SK-N-SH (cell line): ENCODE measurements at regions not wholly inside any gene's neighbourhood (a gene's known extent, or its start where the extent isn't known, plus 50 kb on each side); places are given as distances from the start of the nearest gene placed in this dataset.

ENCODE experiments used
- CTCF ChIA-PET: fragments of 300-600, 350-600 bp; formaldehyde crosslinking; extraction: SDS; loops from one replicate; lab custom pipeline; 2021; lab: Yijun Ruan, JAX
- POLR2A ChIA-PET: fragments of 350-600 bp; sonication (Branson Sonifier 250); formaldehyde crosslinking; extraction: SDS; loops from one replicate; lab custom pipeline; 2020; ENCODE audit warnings: antibody characterized with exemption, inconsistent platforms; lab: Yijun Ruan, JAX
- DNase-seq: peaks from one replicate; pipeline ENCODE4 v3.0.0; 2012
- H2AFZ ChIP-seq: fragments of 200-600 bp; sonication (generic); 2 replicates; pipeline ENCODE4 v1.8.1; 2016; ENCODE audit warnings: antibody characterized with exemption, mild to moderate bottlenecking, low read depth
- H3F3A ChIP-seq: fragments of 200-600 bp; sonication (generic); replicated peaks from 2 replicates; pipeline ENCODE3; 2016; ENCODE audit warnings: antibody characterized with exemption, mild to moderate bottlenecking; ENCODE audit not compliant: insufficient read depth
- H3K27ac ChIP-seq, 2 experiments: fragments of 200-500 bp in 1 of 2; fragments of 200-600 bp in 1 of 2; sonication (Bioruptor generic) in 1 of 2; sonication (generic), shearing (Covaris generic) in 1 of 2; 2 replicates each; pipeline versions ENCODE4 v1.5.1 to v1.6.1; 2014 to 2016; ENCODE audit warnings: low read depth in 2 of 2, inconsistent platforms in 1 of 2, low read length in 1 of 2, mild to moderate bottlenecking in 1 of 2, mixed read lengths in 1 of 2
- H3K27me3 ChIP-seq: fragments of 200-600 bp; sonication (generic), shearing (Covaris generic); 2 replicates; pipeline ENCODE4 v1.6.1; 2016; ENCODE audit warnings: mixed run types; ENCODE audit not compliant: insufficient read depth
- H3K36me3 ChIP-seq, 2 experiments: fragments of 200-500 bp in 1 of 2; fragments of 200-600 bp in 1 of 2; sonication (Bioruptor generic) in 1 of 2; sonication (generic) in 1 of 2; replicated peaks in 1 of 2; 2 replicates each; pipeline versions ENCODE3 to v1.5.1; 2014 to 2016; ENCODE audit warnings: low read length in 1 of 2, mild to moderate bottlenecking in 1 of 2; ENCODE audit not compliant: insufficient read depth in 2 of 2, control insufficient read depth in 1 of 2
- H3K4me1 ChIP-seq, 2 experiments: fragments of 200-500 bp in 1 of 2; fragments of 200-600 bp in 1 of 2; sonication (Bioruptor generic) in 1 of 2; sonication (generic), shearing (Covaris generic) in 1 of 2; 2 replicates each; pipeline versions ENCODE4 v1.5.1 to v1.6.1; 2014 to 2016; ENCODE audit warnings: low read depth in 1 of 2, low read length in 1 of 2, mixed run types in 1 of 2; ENCODE audit not compliant: insufficient read depth in 2 of 2, control insufficient read depth in 1 of 2
- H3K4me2 ChIP-seq: fragments of 200-600 bp; sonication (generic), shearing (Covaris generic); 2 replicates; pipeline ENCODE4 v1.6.1; 2017; ENCODE audit warnings: mixed run types
- H3K4me3 ChIP-seq, 2 experiments: fragments of 200-500 bp in 1 of 2; fragments of 200-600 bp in 1 of 2; sonication (Bioruptor generic) in 1 of 2; sonication (generic), shearing (Covaris generic) in 1 of 2; 2 replicates each; pipeline versions ENCODE4 v1.5.1 to v1.8.1; 2014 to 2016; ENCODE audit warnings: low read depth in 2 of 2, inconsistent platforms in 1 of 2, low read length in 1 of 2, mild to moderate bottlenecking in 1 of 2, mixed read lengths in 1 of 2, moderate library complexity in 1 of 2
- H3K79me2 ChIP-seq: fragments of 200-600 bp; sonication (generic); 2 replicates; pipeline ENCODE4 v1.8.1; 2017; ENCODE audit warnings: mild to moderate bottlenecking; ENCODE audit not compliant: insufficient read depth
- H3K9ac ChIP-seq: fragments of 200-600 bp; sonication (generic); 2 replicates; pipeline ENCODE4 v1.6.1; 2017; ENCODE audit warnings: mixed run types
- H3K9me2 ChIP-seq: fragments of 200-600 bp; sonication (generic); 2 replicates; pipeline ENCODE4 v1.6.1; 2017; ENCODE audit warnings: mixed run types
- H3K9me3 ChIP-seq: fragments of 200-600 bp; sonication (generic); 2 replicates; pipeline ENCODE4 v1.6.1; 2017; ENCODE audit warnings: mixed run types, mild to moderate bottlenecking, moderate library complexity
- H4K20me1 ChIP-seq: fragments of 200-600 bp; sonication (generic); 2 replicates; pipeline ENCODE4 v1.6.1; 2017; ENCODE audit warnings: mild to moderate bottlenecking, mixed run types; ENCODE audit not compliant: insufficient read depth
- CHD2 ChIP-seq: fragments of 150-350 bp; IDR thresholded peaks from 2 replicates; pipeline ENCODE4 v1.6.1; 2018; ENCODE audit warnings: low read length; ENCODE audit not compliant: partially characterized antibody
- EP300 ChIP-seq, 2 experiments: IDR thresholded peaks; 2 replicates each; pipeline versions ENCODE4 v1.4.0 to v1.6.1; 2012; ENCODE audit warnings: borderline replicate concordance in 1 of 2, low read depth in 1 of 2, low read length in 1 of 2
- FOSL2 ChIP-seq: IDR thresholded peaks from 2 replicates; pipeline ENCODE4 v1.4.0; 2012; ENCODE audit warnings: low read depth, mild to moderate bottlenecking, moderate library complexity, borderline replicate concordance
- FOXJ3 ChIP-seq: sonication (generic); formaldehyde crosslinking; IDR thresholded peaks from 2 replicates; pipeline ENCODE4 v1.5.1; 2020; ENCODE audit warnings: mild to moderate bottlenecking, missing genetic modification reagents
- FOXM1 ChIP-seq: IDR thresholded peaks from 2 replicates; pipeline ENCODE4 v1.4.0; 2012; ENCODE audit warnings: low read depth, mild to moderate bottlenecking
- GABPA ChIP-seq: IDR thresholded peaks from 2 replicates; pipeline ENCODE4 v1.4.0; 2012; ENCODE audit warnings: low read depth, mild to moderate bottlenecking
- JUND ChIP-seq: IDR thresholded peaks from 2 replicates; pipeline ENCODE4 v1.4.0; 2012
- NRF1 ChIP-seq: IDR thresholded peaks from 2 replicates; pipeline ENCODE4 v1.6.1; 2012; ENCODE audit warnings: low read depth, mild to moderate bottlenecking, low read length
- POLR2AphosphoS5 ChIP-seq: IDR thresholded peaks from 2 replicates; pipeline ENCODE4 v1.6.1; 2012; ENCODE audit warnings: low read depth, low read length
- SMC3 ChIP-seq: IDR thresholded peaks from 2 replicates; pipeline ENCODE4 v1.6.1; 2012; ENCODE audit warnings: low read depth, low read length, improper control_type of control experiment
- TCF12 ChIP-seq: IDR thresholded peaks from 2 replicates; pipeline ENCODE4 v1.4.0; 2012
- TEAD4 ChIP-seq: IDR thresholded peaks from 2 replicates; pipeline ENCODE4 v1.4.0; 2012; ENCODE audit warnings: mild to moderate bottlenecking, borderline replicate concordance; ENCODE audit not compliant: insufficient read depth
- WGBS: methylation state at CpG from one replicate; pipeline ENCODE4 v1.1.6; 2017; ENCODE audit warnings: low lambda C conversion rate; 5-methylcytosine and 5-hydroxymethylcytosine counted together
- TF ChIP-seq, protein P1 (sequence below): fragments of 200-600 bp; sonication (generic); IDR thresholded peaks from 2 replicates; pipeline ENCODE4 v1.6.1; 2017; ENCODE audit warnings: antibody characterized with exemption, mild to moderate bottlenecking, moderate library complexity
- TF ChIP-seq, protein P2 (sequence below): fragments of 150-350 bp; IDR thresholded peaks from 2 replicates; pipeline ENCODE4 v1.6.1; 2017; ENCODE audit warnings: antibody characterized with exemption, low read length, low read depth, borderline replicate concordance
- TF ChIP-seq, protein P3 (sequence below): IDR thresholded peaks from 2 replicates; pipeline ENCODE4 v1.4.0; 2012; ENCODE audit warnings: low read depth
- TF ChIP-seq, protein P4 (sequence below): IDR thresholded peaks from 2 replicates; pipeline ENCODE4 v1.4.0; 2012; ENCODE audit warnings: low read depth, borderline replicate concordance
- TF ChIP-seq, protein P5 (sequence below): IDR thresholded peaks from 2 replicates; pipeline ENCODE4; 2012
- TF ChIP-seq, protein P6 (sequence below): IDR thresholded peaks from 2 replicates; pipeline ENCODE4 v1.4.0; 2012; ENCODE audit warnings: low read depth, borderline replicate concordance

DNA sequence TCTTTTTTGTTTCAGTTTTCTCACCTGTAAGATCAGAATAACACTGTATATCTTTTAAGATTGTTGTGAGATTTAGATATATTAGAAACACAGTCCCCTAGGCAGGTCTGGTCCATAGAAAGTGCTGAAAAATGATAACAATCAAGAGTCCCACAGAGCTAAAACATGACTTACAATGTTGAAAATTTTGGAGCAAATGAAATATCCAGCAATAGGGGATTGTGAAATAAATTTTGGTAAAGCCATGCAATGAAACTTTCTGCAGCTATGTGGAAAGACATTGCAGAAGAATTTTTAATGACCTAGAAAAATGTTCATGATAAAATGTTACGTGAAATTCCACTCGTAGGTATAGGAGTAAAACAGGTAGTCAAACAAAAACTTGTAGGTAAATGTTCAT, 127.6 kb upstream of the SERPINE2 start:
- ChIA-PET POLR2A (no interaction called here), CTCF (interaction anchor here (0.7 kb wide), 2 partner anchors 24 to 197 kb away, joined by 3 read pairs; no protein-coding TSS in a partner anchor)
- no peaks in the 10 kb centered on the region for H3K9me2 ChIP-seq
- H3K4me3 ChIP-seq, result no peak overlapping the region
- H3K36me3 ChIP-seq, result no peaks in the 10 kb centered on the region
- H4K20me1 ChIP-seq, result no peaks in the 10 kb centered on the region
- H3K9me3 ChIP-seq, result no peaks in the 10 kb centered on the region
- no peak overlapping the region for H3K9ac ChIP-seq
- no peaks in the 10 kb centered on the region for H3K79me2 ChIP-seq
- H3K27ac ChIP-seq, result peak overlapping the region; percentile 45 to 69; a peak in 2 of 4 replicates
- no peak for DNase-seq
- no peaks in the 10 kb centered on the region for H3K27me3 ChIP-seq
- H3K4me2 ChIP-seq, result no peak overlapping the region
- H3K4me1 ChIP-seq, result peaks cover 0 to 8% of the 10 kb centered on the region in 2 experiments; a peak in 2 of 4 replicates
- no peak overlapping the region for H2AFZ ChIP-seq
- WGBS, result 95% methylated on average over 2 of the region's 2 CpGs
- peaks cover 28% of the 10 kb centered on the region for H3F3A ChIP-seq
- TF ChIP-seq FOXM1 (no peak), CHD2 (no peak)
- TF ChIP-seq, protein P1, sequence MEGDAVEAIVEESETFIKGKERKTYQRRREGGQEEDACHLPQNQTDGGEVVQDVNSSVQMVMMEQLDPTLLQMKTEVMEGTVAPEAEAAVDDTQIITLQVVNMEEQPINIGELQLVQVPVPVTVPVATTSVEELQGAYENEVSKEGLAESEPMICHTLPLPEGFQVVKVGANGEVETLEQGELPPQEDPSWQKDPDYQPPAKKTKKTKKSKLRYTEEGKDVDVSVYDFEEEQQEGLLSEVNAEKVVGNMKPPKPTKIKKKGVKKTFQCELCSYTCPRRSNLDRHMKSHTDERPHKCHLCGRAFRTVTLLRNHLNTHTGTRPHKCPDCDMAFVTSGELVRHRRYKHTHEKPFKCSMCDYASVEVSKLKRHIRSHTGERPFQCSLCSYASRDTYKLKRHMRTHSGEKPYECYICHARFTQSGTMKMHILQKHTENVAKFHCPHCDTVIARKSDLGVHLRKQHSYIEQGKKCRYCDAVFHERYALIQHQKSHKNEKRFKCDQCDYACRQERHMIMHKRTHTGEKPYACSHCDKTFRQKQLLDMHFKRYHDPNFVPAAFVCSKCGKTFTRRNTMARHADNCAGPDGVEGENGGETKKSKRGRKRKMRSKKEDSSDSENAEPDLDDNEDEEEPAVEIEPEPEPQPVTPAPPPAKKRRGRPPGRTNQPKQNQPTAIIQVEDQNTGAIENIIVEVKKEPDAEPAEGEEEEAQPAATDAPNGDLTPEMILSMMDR, result no peak
- TF ChIP-seq, protein P2, sequence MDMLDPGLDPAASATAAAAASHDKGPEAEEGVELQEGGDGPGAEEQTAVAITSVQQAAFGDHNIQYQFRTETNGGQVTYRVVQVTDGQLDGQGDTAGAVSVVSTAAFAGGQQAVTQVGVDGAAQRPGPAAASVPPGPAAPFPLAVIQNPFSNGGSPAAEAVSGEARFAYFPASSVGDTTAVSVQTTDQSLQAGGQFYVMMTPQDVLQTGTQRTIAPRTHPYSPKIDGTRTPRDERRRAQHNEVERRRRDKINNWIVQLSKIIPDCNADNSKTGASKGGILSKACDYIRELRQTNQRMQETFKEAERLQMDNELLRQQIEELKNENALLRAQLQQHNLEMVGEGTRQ, result no peak

DNA sequence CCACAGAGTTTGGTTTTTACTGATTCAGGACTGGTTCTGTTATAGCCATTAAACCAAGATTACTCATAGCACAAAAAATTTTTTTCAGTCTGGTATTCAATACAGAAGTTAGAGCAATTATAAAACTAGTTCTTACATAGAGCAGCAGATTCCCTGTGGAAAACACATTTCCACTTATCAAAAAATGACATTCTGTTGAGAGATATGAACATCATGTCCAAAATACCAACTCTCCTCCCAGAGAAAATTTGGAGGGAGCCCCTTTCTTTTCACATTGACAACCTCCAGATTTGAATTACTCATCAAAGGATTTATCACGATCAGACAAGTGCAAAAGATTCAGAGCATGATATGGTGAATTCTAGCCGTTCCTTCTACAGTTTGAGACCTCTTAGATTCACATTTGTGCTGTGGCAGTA, 126.8 kb upstream of the SERPINE2 start:
- H3K36me3 ChIP-seq, result no peaks in the 10 kb centered on the region
- peaks cover 2 to 15% of the 10 kb centered on the region in 2 experiments; a peak in 3 of 4 replicates for H3K4me1 ChIP-seq
- peak overlapping the region; percentile 43; the same call in 1 of the 2 replicates for H3K4me2 ChIP-seq
- no peaks in the 10 kb centered on the region for H3K9me2 ChIP-seq
- no peak overlapping the region for H3K9ac ChIP-seq
- no peak overlapping the region; a peak in 1 of 4 replicates for H3K4me3 ChIP-seq
- 0 out of 2 replicates have a peak overlapping the region, but pooled peaks have one; percentile 8 for H2AFZ ChIP-seq
- no peaks in the 10 kb centered on the region for H3K79me2 ChIP-seq
- WGBS, result 17% methylated on average over 2 of the region's 2 CpGs
- POLR2A ChIA-PET, result no interaction called here
- H3F3A ChIP-seq, result peaks cover 28% of the 10 kb centered on the region
- no peak for DNase-seq
- no peaks in the 10 kb centered on the region for H3K9me3 ChIP-seq
- peak overlapping the region; percentile 45 to 69; a peak in 3 of 4 replicates for H3K27ac ChIP-seq
- no peaks in the 10 kb centered on the region for H4K20me1 ChIP-seq
- H3K27me3 ChIP-seq, result no peaks in the 10 kb centered on the region
- CTCF ChIA-PET, result no interaction called here
- TF ChIP-seq, protein P3, sequence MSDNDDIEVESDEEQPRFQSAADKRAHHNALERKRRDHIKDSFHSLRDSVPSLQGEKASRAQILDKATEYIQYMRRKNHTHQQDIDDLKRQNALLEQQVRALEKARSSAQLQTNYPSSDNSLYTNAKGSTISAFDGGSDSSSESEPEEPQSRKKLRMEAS, result no peak
- TF ChIP-seq, protein P4, sequence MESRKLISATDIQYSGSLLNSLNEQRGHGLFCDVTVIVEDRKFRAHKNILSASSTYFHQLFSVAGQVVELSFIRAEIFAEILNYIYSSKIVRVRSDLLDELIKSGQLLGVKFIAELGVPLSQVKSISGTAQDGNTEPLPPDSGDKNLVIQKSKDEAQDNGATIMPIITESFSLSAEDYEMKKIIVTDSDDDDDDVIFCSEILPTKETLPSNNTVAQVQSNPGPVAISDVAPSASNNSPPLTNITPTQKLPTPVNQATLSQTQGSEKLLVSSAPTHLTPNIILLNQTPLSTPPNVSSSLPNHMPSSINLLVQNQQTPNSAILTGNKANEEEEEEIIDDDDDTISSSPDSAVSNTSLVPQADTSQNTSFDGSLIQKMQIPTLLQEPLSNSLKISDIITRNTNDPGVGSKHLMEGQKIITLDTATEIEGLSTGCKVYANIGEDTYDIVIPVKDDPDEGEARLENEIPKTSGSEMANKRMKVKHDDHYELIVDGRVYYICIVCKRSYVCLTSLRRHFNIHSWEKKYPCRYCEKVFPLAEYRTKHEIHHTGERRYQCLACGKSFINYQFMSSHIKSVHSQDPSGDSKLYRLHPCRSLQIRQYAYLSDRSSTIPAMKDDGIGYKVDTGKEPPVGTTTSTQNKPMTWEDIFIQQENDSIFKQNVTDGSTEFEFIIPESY, result 0 out of 2 replicates have a peak, but pooled peaks have one; percentile 39
- TF ChIP-seq, protein P5, sequence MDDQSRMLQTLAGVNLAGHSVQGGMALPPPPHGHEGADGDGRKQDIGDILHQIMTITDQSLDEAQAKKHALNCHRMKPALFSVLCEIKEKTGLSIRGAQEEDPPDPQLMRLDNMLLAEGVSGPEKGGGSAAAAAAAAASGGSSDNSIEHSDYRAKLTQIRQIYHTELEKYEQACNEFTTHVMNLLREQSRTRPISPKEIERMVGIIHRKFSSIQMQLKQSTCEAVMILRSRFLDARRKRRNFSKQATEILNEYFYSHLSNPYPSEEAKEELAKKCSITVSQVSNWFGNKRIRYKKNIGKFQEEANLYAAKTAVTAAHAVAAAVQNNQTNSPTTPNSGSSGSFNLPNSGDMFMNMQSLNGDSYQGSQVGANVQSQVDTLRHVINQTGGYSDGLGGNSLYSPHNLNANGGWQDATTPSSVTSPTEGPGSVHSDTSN, result peak; percentile 94
- TF ChIP-seq, protein P1, result no peak
- TF ChIP-seq NRF1 (no peak), SMC3 (no peak), FOSL2 (peak; percentile 55; the same call in 1 of the 2 replicates), EP300 (IDR thresholded peaks at IDR 0.05; ENCODE audit: borderline replicate concordance in 1 of 2, low read depth in 1 of 2, low read length in 1 of 2) (peak; percentile 25 to 86; a peak in 3 of 4 replicates), JUND (peak; percentile 87), POLR2AphosphoS5 (peak; percentile 45; the same call in 1 of the 2 replicates), GABPA (peak; percentile 14; the same call in 1 of the 2 replicates), TCF12 (peak; percentile 96), FOXJ3 (CRISPR knock-in tag) (no peak), TEAD4 (peak; percentile 90)
- TF ChIP-seq, protein P6, sequence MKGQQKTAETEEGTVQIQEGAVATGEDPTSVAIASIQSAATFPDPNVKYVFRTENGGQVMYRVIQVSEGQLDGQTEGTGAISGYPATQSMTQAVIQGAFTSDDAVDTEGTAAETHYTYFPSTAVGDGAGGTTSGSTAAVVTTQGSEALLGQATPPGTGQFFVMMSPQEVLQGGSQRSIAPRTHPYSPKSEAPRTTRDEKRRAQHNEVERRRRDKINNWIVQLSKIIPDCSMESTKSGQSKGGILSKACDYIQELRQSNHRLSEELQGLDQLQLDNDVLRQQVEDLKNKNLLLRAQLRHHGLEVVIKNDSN, result no peak
